Neural cell (in vitro differentiated cells): ENCODE measurements at regions not wholly inside any gene's neighbourhood (a gene's known extent, or its start where the extent isn't known, plus 50 kb on each side); places are given as distances from the start of the nearest gene placed in this dataset.

Experiments used
- H2AFZ ChIP-seq: fragments of 200-600, 300-800 bp; sonication (generic), shearing (Covaris generic); 2 replicates; pipeline ENCODE4 v1.6.0; 2014; ENCODE audit warnings: low read depth, mild to moderate bottlenecking, antibody characterized with exemption, low read length, moderate library complexity
- H3F3A ChIP-seq: fragments of 200-600 bp; shearing (Covaris generic); 2 replicates; pipeline ENCODE4 v1.6.1; 2016; ENCODE audit warnings: mild to moderate bottlenecking, moderate library complexity, mixed read lengths, antibody characterized with exemption, low read length; ENCODE audit not compliant: insufficient read depth, poor library complexity, severe bottlenecking
- H3K27ac ChIP-seq: fragments of 200-600, 300-800 bp; sonication (generic), shearing (Covaris generic); 2 replicates; pipeline ENCODE4 v1.5.1; 2014; ENCODE audit warnings: mild to moderate bottlenecking, low read length, moderate library complexity
- H3K27me3 ChIP-seq: fragments of 300-800, 200-600 bp; sonication (generic), shearing (Covaris generic); 2 replicates; pipeline ENCODE4 v1.6.0; 2014; ENCODE audit warnings: mild to moderate bottlenecking, low read depth, low read length, moderate library complexity; ENCODE audit not compliant: insufficient read depth
- H3K36me3 ChIP-seq: fragments of 300-800, 200-600 bp; sonication (generic), shearing (Covaris generic); 2 replicates; pipeline ENCODE4 v1.5.1; 2014; ENCODE audit warnings: mild to moderate bottlenecking, antibody characterized with exemption, low read length, moderate library complexity; ENCODE audit not compliant: insufficient read depth
- H3K4me2 ChIP-seq: fragments of 300-800, 200-600 bp; sonication (generic), shearing (Covaris generic); 2 replicates; pipeline ENCODE4 v1.6.0; 2014; ENCODE audit warnings: mild to moderate bottlenecking, low read length
- H3K4me3 ChIP-seq: fragments of 300-800, 200-600 bp; sonication (generic), shearing (Covaris generic); 2 replicates; pipeline ENCODE4 v1.5.1; 2014; ENCODE audit warnings: mild to moderate bottlenecking, low read length, moderate library complexity
- H3K79me2 ChIP-seq: fragments of 200-600 bp; shearing (Covaris generic); replicated peaks from 2 replicates; pipeline ENCODE4 v1.6.0; 2014; ENCODE audit warnings: mild to moderate bottlenecking, low read length, moderate library complexity; ENCODE audit not compliant: insufficient read depth
- H3K9ac ChIP-seq: fragments of 300-800, 200-600 bp; sonication (generic), shearing (Covaris generic); 2 replicates; pipeline ENCODE4 v1.6.1; 2016; ENCODE audit warnings: mild to moderate bottlenecking, low read length, mixed read lengths
- H3K9me2 ChIP-seq: fragments of 200-600 bp; shearing (Covaris generic); 2 replicates; pipeline ENCODE4 v1.6.1; 2016; ENCODE audit warnings: mild to moderate bottlenecking, low read length, mixed read lengths; ENCODE audit not compliant: insufficient read depth
- H3K9me3 ChIP-seq: fragments of 200-600, 300-800 bp; sonication (generic), shearing (Covaris generic); 2 replicates; pipeline ENCODE4 v1.6.1; 2016; ENCODE audit warnings: mild to moderate bottlenecking, mixed run types, low read length, moderate library complexity, mixed read lengths
- H4K20me1 ChIP-seq: fragments of 200-600 bp; shearing (Covaris generic); 2 replicates; pipeline ENCODE4 v1.6.1; 2016; ENCODE audit warnings: mild to moderate bottlenecking, mixed run types; ENCODE audit not compliant: insufficient read depth
- CTCF ChIP-seq: fragments of 450-650 bp; IDR thresholded peaks from 2 replicates; pipeline ENCODE4 v1.5.1; 2014; ENCODE audit warnings: antibody characterized with exemption, mild to moderate bottlenecking, moderate library complexity; ENCODE audit not compliant: poor library complexity, severe bottlenecking
- EP300 ChIP-seq: fragments of 450-650 bp; conservative IDR thresholded peaks from 2 replicates; pipeline ENCODE4 v1.6.1; 2014; ENCODE audit warnings: antibody characterized with exemption, mild to moderate bottlenecking, moderate library complexity; ENCODE audit not compliant: poor library complexity, severe bottlenecking
- EZH2 ChIP-seq: fragments of 200-600, 300-800 bp; shearing (Covaris generic), sonication (generic); IDR thresholded peaks from 2 replicates; pipeline ENCODE4 v1.6.1; 2014; ENCODE audit warnings: antibody characterized with exemption, low read length, borderline replicate concordance, mild to moderate bottlenecking; ENCODE audit not compliant: insufficient read depth, poor library complexity, severe bottlenecking
- MXI1 ChIP-seq: fragments of 450-650 bp; conservative IDR thresholded peaks from 2 replicates; pipeline ENCODE4 v1.6.1; 2014; ENCODE audit warnings: antibody characterized with exemption, mild to moderate bottlenecking; ENCODE audit not compliant: poor library complexity, severe bottlenecking
- POLR2AphosphoS5 ChIP-seq: IDR thresholded peaks from 2 replicates; pipeline ENCODE4 v1.6.1; 2012
- RAD21 ChIP-seq: fragments of 450-650 bp; conservative IDR thresholded peaks from 2 replicates; pipeline ENCODE4 v1.6.1; 2014; ENCODE audit warnings: antibody characterized with exemption, mild to moderate bottlenecking, moderate library complexity
- REST ChIP-seq: IDR thresholded peaks from 2 replicates; pipeline ENCODE4 v1.6.1; 2012; ENCODE audit warnings: borderline replicate concordance
- SMC3 ChIP-seq: fragments of 450-650 bp; conservative IDR thresholded peaks from 2 replicates; pipeline ENCODE4 v1.6.1; 2014; ENCODE audit warnings: antibody characterized with exemption, mild to moderate bottlenecking, moderate library complexity; ENCODE audit not compliant: poor library complexity
- TAF1 ChIP-seq: IDR thresholded peaks from 2 replicates; pipeline ENCODE4 v1.6.1; 2012; ENCODE audit warnings: low read depth

GRCh38 chr10:28774051-28774995, 97.0 kb downstream of the BAMBI start:
- H3K4me2 ChIP-seq = no peak overlapping the region
- H3F3A ChIP-seq = no peaks in the 10 kb centered on the region
- no peak overlapping the region for H3K4me3 ChIP-seq
- no peaks in the 10 kb centered on the region for H3K9me2 ChIP-seq
- H4K20me1 ChIP-seq = no peaks in the 10 kb centered on the region
- H3K79me2 ChIP-seq = no peaks in the 10 kb centered on the region
- no peaks in the 10 kb centered on the region for H3K9me3 ChIP-seq
- no peaks in the 10 kb centered on the region for H3K27me3 ChIP-seq
- no peaks in the 10 kb centered on the region for H3K36me3 ChIP-seq
- TF ChIP-seq TAF1 (no peak), CTCF (no peak), POLR2AphosphoS5 (no peak), EZH2 (no peak), EP300 (no peak), REST (no peak), MXI1 (no peak), RAD21 (no peak), SMC3 (no peak)
- no peak overlapping the region for H3K9ac ChIP-seq
- H2AFZ ChIP-seq = no peak overlapping the region
- H3K27ac ChIP-seq = no peak overlapping the region

- Histone ChIP-seq H3K4me3 (no peak overlapping the region), H3K27ac (no peak overlapping the region), H3K36me3 (no peaks in the 10 kb centered on the region), H4K20me1 (no peaks in the 10 kb centered on the region), H2AFZ (no peak overlapping the region), H3K9me3 (no peaks in the 10 kb centered on the region), H3K27me3 (no peaks in the 10 kb centered on the region), H3K9me2 (no peaks in the 10 kb centered on the region), H3K79me2 (no peaks in the 10 kb centered on the region), H3K9ac (no peak overlapping the region), H3F3A (no peaks in the 10 kb centered on the region), H3K4me2 (no peak overlapping the region)
- no peak for TF ChIP-seq EZH2
- no peak for TF ChIP-seq RAD21
- no peak for TF ChIP-seq MXI1
- no peak for TF ChIP-seq SMC3
- TF ChIP-seq CTCF = no peak
- no peak for TF ChIP-seq EP300
- TF ChIP-seq POLR2AphosphoS5 = no peak
- TF ChIP-seq TAF1 = no peak
- no peak for TF ChIP-seq REST
Measured at GRCh38 chr10:28775773-28776172, 98.5 kb downstream of the BAMBI start.
